ENCODE measurements at regions not wholly inside any gene's neighbourhood (a gene's known extent, or its start where the extent isn't known, plus 50 kb on each side); places are given as distances from the start of the nearest gene placed in this dataset.
"Not testable (repeated sequence)": the region's sequence is repeated elsewhere in the genome, so short reads cannot be mapped to it uniquely, and the experiment has no call there.

DNA sequence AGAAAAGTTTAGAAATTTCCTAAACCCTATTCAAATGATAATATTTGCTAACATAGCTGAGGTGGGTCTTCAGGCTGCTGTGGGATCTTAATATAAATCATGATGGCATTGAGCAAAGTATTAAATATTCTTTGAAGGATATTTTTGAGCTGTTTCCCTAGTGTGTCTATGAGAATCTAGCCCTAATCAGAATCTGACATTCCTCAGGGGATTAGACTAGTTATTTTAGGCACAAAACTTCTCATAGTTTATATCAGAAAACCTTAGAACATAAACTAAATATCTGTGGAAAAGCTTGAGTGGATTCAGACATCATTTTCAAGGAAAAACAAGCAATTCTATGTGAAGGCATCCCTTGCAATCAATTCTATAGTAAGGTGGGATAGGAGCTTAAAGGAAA is 594.5 kb downstream of the RFPL4B start:
- DNase-seq = no peak

DNA sequence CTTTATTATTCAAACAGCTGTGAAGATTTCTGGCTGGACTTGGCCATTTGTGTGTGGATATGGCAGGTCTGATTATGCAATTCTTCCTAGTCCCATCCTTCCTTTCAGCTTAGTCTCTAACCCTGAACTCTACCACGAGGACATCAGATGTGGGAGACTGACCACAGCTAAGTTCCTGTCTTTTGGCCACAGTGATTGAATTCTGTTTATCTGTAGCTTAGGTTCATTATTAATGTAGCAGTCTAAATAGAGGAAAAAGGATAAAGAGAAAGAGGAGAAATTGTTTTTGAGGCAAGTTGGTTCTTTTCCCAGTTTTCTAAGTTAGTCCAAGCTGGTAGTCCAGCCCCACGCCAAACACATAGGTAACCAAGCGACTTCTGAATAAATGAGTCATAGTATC is 598.9 kb downstream of the RFPL4B start:
- no peak for DNase-seq

DNA sequence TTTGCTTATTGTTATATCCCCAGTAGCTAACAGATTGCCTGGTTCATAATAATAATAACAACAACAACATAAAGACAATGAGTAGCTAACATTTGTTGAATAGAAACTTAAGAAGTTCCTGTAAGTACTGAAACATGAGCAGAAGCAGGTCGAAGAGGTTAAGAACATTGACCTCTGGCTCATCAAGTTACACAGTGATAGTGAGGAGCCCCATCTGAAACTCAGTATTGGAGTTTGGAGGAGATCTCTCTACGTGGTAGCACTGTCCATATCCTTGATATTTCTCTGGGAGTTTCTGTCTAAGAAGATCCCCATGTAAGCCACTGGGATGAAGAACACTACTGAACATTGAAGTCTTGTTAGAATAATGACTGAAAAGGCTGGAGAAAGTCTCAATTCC is 600.4 kb downstream of the RFPL4B start:
- DNase-seq = no peak

DNA sequence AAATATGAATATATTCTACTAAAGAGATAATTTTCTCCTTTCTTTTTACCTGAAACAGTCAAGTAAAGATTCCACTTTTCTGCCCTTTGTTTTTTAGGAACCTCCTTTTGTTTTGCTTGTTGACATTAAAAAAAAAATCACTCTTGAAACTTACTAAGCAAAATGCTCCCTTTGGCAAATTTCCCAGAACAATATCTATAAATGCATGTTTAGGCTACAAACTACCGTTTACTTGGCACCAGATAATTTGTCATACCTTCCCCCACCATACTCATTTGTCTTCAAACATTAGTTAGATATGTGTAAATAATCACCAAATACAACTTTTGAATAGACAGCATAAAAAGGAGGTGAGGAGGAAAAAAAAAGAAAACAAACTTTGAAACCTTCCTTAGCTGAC is 604.7 kb downstream of the RFPL4B start:
- no peak for DNase-seq

DNA sequence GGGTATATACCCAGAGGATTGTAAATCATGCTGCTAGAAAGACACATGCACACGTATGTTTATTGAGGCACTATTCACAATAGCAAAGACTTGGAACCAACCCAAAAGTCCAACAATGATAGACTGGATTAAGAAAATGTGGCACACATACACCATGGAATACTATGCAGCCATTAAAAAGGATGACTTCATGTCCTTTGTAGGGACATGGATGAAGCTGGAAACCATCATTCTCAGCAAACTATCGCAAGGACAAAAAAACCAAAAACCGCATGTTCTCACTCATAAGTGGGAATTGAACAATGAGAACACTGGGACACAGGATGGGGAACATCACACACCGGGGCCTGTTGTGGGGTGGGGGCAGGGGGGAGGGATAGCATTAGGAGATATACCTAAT is 608.6 kb downstream of the RFPL4B start:
- DNase-seq = not testable (repeated sequence)

DNA sequence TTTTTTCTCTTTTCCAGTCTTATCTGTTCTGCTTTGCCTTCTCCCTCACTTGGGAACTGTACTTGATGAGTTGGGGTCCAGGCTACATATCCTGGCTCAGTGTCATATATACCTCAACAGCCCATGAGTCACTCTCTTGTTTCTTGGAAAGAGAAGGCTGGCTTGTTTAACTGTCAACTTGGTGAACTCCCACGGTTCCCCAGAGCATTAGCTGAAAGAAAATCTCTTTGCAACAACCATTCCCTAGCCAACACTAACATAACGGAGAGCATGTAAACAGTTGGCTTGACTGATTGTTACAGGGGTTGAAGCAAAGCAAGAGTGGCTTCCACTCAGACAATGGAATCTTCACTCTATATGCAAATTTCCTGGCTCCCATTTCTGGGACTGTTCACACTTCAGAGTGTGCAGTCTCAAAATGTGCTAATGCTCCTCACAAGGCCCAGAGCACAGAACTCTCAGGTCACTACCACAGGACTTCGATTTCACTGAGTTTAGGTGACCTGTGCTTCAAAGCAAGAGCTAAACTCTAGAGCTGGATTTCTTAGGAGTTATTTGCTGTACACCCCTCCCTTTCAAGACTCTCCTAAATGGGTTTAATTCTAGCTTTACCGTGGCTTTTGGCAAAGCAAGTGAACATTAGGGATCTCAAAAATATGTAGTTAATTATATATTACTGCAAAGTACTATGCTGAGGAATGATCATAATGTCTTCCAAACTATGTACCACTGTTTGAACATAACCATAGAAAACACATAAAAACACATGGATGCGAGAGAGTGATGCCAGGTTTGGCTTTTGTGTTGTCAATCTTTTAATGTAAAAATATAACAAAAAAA is 609.8 kb downstream of the RFPL4B start:
- no peak for DNase-seq

DNA sequence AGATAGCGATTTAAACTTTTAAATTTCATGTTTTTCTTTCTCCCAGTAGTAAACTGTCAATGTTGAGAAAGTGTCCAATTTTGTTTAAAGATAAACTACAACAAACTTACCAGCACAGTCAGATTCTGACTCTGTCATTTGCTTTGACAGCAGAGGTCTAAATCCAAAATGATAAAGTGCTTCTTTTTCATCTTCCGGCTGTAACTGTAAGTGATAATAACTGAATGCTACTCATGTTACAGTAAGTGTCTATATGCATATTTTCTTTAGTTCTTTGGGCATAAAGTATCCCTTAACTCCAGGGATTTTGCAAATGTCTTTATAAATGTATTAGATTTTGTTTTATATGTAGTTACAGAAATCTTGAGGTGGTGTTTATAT is 610.4 kb downstream of the RFPL4B start:
- DNase-seq = no peak

DNA sequence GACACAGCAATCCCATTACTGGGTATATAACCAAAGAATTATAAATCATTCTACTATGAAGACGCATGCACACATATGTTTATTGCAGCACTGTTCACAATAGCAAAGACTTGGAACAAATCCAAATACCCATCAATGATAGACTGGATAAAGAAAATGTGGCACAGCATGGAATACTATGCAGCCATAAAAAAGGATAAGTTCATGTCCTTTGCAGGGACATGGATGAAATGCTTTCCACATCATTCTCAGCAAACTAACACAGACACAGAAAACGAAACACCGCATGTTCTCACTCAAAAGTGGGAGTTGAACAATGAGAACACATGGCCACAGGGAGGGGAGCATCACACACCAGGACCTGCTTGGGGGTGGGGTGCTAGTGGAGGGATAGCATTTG is 613.0 kb downstream of the RFPL4B start:
- DNase-seq = not testable (repeated sequence)

DNA sequence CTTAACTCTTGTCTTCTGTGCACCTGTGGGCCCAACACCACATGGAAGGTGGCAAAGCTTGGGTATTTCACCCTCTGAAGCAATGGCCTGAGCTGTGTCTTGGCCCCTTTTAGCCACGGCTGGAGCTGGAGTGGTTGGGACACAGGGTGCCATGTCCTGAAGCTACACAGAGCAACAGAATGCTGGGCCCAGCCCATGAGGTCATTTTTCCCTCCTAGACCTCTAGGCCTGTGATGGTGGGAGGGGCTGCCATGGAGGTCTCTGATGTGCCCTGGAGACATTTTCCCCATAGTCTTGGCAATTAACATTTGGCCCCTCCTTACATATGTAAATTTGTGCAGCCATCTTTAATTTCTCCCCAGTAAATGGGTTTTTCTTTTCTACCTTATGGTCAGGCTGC is 620.8 kb downstream of the RFPL4B start:
- DNase-seq = no peak

DNA sequence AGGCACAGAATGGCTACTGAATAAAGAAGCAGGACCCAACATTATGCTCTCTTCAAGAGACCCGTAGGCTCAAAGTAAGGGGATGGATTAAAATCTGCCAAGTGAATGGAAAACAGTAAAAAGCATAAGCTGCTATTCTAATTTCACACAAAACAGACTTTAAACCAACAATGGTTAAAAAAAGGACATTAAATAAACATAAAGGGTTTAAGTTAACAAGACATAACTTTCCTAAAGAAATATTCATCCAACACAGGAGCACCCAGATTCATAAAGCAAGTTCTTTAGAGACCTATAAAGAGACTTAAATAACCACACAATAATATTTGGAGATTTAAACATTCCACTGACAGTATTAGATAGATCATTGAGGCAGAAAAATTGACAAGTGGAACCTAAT is 624.5 kb downstream of the RFPL4B start:
- no peak for DNase-seq

DNA sequence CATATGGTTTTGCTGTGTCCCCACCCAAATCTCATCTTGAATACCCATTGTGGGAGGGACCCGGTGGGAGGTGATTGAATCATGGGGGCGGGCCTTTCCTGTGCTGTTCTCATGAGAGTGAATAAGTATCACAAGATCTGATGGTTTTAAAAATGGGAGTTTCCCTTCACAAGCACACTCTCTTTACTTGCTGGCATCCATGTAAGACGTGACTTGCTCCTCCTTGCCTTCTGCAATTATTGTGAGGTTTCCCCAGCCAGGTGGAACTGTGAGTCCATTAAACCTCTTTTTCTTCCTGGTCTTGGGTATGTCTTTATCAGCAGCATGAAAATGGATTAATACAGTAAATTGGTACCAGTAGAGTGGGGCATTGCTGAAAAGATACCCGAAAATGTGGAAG is 627.8 kb downstream of the RFPL4B start:
- not testable (repeated sequence) for DNase-seq

DNA sequence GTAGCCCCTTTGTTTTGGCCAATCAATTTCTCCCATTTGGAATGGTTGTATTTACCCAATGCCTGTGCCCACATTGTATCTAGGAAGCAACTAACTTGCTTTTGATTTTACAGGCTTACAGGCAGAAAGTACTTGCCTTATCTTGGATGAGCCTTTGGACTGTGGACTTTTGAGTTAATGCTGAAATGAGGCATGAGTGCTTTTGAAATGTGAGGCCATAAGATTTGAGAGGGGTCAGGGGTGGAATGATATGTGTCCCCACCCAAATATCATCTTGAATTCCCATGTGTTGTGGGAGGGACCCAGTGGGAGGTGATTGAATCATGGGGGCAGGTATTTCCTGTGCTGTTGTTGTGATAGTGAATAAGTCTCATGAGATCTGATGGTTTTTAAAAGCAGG is 629.4 kb downstream of the RFPL4B start:
- DNase-seq = not testable (repeated sequence)

DNA sequence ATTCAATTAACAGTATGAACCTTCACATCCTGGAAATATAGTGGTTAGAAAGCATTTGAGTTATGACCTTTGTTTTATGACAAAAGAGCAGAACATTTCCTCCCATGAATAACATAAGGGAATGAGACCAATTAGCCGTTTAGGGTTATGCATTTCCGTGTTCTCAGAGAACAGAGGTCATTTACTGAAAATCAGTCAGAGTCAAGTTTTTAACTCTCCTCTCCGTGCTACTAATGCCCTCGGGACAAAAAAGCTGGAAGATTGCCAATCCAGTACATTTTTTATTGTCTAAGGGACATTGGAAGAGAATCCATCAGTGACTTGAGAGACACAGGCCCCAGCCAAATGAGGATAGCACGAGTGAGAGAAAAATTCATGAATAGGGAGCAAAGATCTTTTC is 632.7 kb downstream of the RFPL4B start:
- no peak for DNase-seq

DNA sequence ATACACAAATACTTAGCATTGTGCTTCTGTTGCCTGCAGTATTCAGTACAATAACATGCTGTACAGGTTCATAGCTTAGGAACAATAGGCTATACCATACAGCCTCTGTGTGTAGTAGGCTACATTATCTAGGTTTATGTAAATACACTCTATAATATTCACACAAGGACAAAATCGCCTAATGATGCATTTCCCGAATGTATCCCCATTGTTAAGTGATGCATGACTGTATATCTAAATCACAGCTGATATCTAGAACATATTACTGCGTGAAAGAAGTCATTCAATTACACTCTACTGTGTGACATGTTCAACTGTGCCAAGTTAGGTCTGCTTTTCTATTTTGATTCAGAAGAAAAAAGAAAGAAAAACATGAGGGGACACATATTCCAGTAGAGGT is 633.5 kb downstream of the RFPL4B start:
- DNase-seq = no peak

DNA sequence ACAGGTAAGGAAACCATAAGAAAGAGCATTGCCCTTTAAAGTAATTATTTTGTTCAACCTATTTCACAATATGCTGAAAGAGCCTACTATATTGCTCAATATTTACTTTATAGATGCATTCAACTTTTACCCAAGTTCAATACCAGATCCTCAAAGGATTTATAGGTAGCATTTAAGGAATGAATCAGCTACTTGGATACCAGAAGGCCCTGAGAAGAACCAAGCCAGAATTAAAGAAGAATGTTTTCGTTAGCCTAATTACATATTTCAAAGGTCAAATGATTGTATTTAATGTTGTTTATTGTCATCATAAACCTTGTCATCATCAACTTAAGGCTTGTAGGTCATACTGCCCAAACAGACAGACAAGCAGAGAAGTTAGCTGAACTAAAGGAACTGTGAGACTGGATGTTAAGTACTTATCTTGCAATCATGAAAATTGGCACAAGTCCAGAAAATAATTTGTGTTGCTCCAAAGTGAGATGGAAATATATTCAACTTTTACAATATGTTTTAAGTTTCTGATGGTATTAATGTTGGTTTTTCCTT is 636.7 kb downstream of the RFPL4B start:
- DNase-seq = no peak

DNA sequence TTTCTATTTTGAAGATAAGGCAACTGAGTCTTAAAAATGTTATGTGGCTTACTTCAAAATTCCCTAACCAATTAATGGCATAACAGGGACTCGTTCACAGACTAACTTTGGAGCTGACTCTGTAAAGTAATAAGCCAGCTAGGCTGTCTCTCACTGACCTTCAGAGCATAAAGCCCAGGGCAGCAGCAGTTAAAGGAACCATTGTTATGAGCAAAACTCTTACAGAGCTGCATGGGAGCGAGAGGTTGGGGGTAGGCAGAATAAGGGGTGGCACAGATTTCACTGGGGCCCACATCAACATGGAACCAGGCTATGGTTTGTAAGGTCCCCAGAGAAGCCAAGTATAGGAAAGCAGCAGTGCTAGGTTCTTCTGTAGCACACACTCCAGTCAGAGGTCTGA is 637.8 kb downstream of the RFPL4B start:
- DNase-seq = no peak

DNA sequence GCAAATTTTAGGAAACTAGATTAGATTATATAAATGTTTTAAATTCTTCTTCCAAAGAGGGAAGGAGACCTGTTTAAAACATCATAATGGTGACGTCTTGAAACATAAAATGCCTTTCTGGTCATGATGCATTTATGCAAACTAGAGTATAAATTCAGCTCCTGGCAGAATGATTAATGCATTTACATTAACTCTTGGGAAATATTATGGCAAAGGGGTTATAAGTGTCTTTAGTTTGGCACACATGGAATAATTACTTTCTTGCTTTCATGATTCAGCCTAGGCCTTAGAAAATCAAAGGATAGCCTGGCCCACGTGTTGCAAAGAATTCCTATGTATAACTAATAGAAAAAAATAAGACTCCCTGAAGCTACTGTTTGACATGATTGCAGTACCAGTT is 639.2 kb downstream of the RFPL4B start:
- DNase-seq = no peak

DNA sequence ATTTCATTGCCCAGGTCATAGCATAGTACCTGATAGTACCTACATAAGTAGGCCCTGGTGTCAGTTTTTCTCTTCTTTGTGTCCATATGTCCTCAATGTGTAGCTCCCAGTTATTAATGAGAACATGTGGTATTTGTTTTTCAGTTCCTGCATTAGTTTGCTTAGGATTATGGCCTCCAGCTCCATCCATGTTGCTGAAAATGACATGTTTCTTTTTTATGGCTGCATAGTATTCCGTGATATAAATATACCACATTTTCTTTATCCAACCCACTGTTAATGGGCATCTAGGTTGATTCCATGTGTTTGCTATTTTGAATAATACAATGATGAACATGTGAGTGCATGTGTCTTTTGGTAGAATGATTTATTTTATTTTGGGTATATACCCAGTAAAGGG is 641.6 kb downstream of the RFPL4B start:
- DNase-seq = no peak

DNA sequence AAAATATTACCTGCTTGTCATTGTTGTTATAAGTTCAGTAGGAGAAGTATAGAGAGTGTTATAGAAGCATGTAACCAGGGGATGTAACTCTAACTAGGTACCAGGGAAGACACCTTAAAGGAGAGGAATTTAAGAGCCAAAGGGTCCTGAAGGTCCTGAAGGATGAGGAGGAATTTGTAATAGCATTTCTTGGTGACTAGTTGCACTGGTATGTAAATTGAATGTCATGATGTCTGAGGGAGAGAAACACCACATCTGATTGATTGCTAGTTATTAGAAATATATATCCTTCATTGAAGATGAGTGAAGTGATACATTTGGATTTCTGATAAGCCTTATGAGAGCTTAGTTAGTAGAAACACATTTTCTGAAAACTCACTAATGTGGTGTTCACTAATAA is 643.8 kb downstream of the RFPL4B start:
- DNase-seq = no peak

DNA sequence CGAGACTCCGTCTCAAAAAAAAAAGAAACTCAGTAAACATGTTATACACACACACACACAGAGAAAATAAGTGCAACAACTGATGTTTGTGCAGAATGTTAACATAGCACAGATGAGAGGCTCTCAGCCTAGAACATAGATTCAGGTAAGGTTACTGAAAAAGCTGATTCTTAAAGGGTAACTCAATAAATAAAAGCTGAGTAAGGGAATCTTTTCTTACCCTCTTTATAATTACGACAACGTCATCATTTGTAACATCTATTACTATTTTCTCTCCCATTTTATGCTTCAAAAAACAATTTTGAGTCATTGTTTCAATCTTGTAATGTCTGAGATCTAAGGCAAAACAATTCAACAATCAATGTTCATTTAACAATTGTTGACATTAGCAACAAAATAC is 644.8 kb downstream of the RFPL4B start:
- DNase-seq = no peak

DNA sequence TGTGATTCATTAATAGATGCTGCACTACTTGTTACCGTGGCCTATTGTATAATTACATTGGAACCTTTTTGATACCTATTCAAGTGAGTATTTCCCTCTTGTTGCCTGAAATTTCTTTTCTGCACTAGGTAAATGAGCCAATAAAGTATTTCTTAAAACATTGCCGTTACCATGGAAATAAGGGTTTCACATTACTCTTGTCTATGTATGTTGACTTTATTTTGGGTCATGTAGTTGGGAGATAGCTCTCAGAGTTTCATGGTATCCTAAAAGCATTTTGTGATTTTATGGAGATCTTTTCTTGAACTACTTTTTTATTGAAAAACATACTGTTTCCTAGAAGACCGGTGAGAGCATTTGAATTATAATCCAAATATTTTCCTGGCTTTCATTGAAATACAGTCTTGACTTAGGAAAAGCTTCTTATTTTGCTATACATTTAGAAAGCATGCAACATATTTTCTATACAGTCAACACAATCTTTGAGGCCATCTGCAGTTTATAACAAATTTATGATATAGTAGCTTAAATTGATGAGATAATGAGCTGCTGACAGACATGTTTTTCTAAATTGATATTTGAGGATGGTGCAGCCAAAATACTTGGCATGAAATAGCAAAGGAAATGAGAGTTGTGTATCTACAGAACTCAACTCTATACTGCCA is 650.4 kb downstream of the RFPL4B start:
- no peak for DNase-seq

DNA sequence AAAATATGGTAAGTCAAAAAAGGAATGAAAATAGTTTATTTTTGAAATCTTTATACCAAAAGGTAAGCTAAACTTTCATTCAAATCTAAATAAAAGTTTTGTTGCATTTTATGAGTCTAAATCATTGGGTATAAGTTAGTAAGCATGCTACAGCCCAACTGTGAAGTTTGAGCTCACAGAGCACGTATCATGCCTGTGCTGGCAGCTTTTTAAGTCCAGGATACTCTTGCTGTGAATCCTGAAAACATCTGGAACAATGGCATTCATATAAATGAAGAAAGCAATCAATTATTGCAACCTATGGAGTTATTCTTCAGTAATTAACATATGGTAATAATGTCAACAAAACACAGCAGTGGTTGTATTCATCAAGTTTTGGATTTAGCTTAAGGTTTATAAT is 656.9 kb downstream of the RFPL4B start:
- DNase-seq = no peak

DNA sequence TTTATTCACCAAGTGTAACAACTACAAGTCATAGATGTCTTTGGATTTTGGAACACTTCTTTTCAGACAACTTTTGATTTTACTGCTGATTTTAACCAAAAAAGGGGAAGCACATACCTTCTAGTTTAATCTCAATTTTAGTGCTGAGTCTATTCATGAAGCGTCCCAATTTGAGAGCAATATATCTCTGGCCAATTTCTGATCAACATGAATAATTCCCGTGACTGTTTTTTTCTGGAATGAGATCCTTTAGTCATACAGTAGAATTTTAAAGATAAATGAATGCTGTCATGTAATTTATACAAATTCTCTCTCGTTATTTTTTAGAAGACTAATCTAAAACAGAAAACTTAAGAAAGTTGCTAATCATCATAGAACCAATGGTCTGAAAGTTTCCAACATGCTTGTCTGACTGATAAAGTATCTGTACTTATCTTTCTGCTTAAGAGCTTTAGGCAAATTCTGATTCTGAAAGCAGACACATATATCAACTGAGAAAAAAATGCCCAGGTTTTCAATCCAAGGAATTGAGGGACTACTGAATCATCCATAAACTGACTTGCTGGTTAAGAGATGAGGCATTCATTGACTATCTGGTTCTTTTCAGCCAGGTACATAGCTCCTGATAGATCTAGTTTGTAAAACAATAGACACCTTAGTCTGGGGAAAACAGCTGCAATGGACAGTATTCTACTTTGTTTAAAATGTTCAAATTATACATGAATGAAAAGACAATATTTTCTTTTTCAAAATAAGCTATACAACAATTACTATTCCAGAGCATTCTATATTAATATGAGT is 657.5 kb downstream of the RFPL4B start:
- DNase-seq = no peak

DNA sequence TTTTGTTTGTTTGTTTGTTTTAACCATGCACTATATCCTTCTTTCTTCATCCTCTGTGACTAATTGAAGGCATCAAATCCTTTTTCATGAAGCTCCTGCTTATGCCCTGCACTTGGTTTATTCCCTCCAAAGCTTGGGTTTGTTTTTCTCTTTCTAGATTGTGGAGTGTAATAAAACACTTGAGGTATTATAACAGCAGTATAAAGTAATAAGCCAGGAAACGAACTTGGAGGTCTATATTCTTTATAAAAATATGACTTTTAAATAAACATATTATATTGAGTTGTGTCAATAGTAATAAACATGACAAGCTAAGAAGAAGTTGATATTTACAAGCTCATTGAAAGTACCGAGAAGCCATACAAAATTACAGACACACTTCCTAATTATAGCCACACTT is 659.4 kb downstream of the RFPL4B start:
- no peak for DNase-seq

Data from suppressor macrophage treated with lipopolysaccharide for 4 hours (primary cell).